GM20431 (cell line): ENCODE measurements at regions not wholly inside any gene's neighbourhood (a gene's known extent, or its start where the extent isn't known, plus 50 kb on each side); places are given as distances from the start of the nearest gene placed in this dataset.

Experiments used
- in situ Hi-C: fragments of 300-500 bp; cut with MseI, MboI; formaldehyde crosslinking; loops from one replicate; pipeline ENCODE4 v1.15.0; 2020; ENCODE audit warnings: low sequenced_read_pairs; ENCODE audit not compliant: unreplicated experiment

- in situ Hi-C loops = no loop called here
Measured at GRCh38 chr2:144877893-144878292, 358.0 kb upstream of the ZEB2 start.

DNA sequence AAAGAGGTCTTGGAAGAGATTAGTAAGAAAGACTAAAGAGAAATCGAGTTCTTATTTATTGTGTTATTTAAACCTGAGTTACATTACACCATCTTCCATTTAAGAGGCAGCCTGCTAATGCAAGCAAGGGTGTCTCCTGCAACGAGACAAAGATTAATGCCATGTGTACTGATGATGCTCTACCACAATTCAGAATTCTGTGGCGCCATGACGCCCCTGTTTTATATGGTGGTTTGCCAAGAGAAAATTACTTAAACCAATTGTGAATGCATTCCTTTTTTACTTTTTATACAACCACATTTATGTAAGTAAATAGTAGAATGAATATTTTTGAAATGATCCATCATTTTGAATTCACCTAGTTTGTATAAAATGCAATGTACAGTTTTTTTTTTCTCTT is 356.1 kb upstream of the ZEB2 start:
- in situ Hi-C loops = no loop called here

DNA sequence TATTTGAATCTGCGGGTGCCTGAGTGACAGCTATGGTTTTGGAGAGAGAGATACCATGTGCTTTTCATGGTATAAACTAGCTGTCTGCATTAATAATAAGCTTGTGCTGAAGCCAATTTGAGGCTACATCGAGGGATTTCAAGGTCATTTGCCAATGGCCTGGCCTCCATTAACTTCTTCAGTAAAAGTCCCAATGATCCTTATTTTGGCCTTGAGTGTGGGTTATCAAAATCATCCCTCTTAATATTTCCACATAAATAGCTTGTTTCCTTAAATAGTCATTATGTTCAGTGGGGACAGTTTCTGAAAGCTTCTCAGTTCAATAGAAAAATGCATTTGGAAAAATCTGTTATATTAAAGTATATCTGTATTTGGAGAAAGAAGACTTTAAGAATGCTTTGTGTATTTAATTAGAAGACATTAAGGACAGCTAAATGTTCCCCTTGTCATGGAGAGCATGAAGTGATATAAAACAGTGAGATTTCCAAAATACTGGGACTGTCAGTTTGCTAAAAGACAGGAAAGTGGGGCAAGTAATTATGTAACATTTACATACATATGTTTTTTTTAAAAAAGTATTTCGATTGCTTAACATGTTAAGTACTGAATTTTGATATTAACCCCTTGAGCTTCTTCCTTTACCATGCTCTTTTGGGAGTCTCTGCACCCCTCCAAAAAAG is 355.5 kb upstream of the ZEB2 start:
- in situ Hi-C loops = no loop called here

- in situ Hi-C loops = no loop called here
Measured at GRCh38 chr2:144865670-144866069, 345.8 kb upstream of the ZEB2 start.

- in situ Hi-C loops = no loop called here
Measured at GRCh38 chr2:144859716-144860115, 339.8 kb upstream of the ZEB2 start.

- in situ Hi-C loops = no loop called here
Measured at GRCh38 chr2:144858211-144858610, 338.3 kb upstream of the ZEB2 start.

DNA sequence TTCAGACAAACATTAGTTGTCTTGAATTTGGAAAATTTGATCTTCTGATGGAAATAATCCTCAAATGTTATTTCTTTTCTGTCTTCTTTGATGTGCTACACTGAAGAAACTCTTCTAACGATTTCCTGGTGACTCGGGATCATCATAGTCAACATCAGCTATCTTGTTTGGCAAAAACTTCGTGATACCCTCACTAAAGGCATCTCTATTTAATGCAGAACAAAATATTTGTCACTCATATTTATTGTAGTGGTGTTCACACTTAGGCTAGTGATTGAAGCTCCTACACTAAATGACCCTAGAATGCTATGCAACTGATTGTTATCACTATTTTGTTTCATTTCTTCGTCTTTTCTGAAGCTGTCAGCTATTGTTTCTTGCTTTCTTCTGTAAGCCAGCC is 334.7 kb upstream of the ZEB2 start:
- in situ Hi-C loops = no loop called here

GRCh38 chr2:144849612-144850011 is 329.7 kb upstream of the ZEB2 start:
- in situ Hi-C loops = no loop called here

- in situ Hi-C loops = no loop called here
Measured at GRCh38 chr2:144848423-144848822, 328.5 kb upstream of the ZEB2 start.

DNA sequence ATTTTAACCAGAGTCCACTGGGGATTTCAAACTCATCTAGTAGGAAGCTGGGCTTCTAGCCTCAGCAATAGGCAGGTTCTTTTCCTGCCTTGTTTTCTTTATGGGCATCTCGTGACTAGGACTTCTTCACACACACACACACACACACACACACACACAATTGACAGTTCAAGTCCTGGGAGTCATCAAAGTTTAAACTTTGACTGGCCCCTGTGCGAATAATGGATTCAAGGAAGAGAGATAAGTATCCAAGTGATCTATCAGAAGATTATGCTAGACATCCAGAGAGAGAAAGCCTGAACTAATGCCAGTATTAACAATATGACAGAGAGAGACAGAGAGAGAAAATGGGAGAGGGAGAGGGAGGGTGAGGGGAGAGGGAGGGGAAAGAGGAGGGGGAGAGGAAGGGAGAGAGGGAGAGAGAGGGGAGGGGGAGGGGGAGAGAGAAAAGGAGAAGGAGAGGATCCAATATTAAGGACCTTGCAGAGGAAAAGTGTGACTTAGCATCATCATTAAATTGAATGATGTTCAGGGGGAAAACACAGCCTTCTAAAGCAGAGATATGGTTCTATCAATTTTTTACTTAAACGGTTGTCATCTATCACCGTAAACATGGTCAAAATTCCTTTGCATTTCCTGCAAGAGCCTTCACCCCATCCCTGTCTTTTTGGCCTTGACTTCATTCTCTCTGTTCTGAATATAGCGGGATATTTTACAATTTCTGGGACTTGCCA is 327.6 kb upstream of the ZEB2 start:
- in situ Hi-C loops = no loop called here

GRCh38 chr2:144836635-144837350 is 316.9 kb upstream of the ZEB2 start:
- in situ Hi-C loops = no loop called here

- in situ Hi-C loops = no loop called here
Measured at GRCh38 chr2:144835634-144836350, 315.9 kb upstream of the ZEB2 start.

DNA sequence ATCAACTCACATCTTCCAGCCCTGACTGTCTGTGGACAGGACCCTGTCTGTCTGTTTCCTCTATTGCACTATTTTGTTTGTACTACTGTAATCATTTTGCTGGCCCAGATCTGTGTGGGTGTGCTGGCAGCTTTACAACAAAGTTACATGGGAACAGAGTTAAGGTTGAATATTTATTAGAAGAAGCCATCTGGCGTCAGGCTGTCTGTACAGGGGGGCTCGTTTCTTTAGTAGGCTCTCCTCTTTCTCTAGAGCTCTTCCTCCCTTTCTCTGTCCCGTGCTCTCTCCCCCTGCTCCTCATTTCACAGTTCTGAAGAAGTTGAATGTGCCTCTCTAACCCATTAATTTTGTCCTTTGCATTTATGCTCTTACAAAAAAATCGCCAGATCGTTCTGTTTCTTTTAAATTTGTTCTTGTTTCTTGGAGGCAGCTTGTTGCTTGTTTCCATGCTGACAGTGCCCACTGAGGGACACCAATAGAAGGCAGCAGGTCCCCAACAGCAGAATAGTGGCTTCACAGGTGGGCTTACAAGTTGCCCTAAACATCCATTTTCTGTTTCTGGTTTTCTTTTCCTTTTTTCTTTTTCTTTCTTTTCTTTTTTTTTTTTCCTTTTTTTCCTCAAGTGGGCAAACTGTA is 315.2 kb upstream of the ZEB2 start:
- in situ Hi-C loops = no loop called here

- in situ Hi-C loops = no loop called here
Measured at GRCh38 chr2:144834363-144834762, 314.4 kb upstream of the ZEB2 start.

GRCh38 chr2:144833075-144833637 is 313.2 kb upstream of the ZEB2 start:
- in situ Hi-C loops = no loop called here

- in situ Hi-C loops = no loop called here
Measured at GRCh38 chr2:144832048-144832447, 312.1 kb upstream of the ZEB2 start.

GRCh38 chr2:144830543-144830942 is 310.6 kb upstream of the ZEB2 start:
- in situ Hi-C loops = no loop called here

DNA sequence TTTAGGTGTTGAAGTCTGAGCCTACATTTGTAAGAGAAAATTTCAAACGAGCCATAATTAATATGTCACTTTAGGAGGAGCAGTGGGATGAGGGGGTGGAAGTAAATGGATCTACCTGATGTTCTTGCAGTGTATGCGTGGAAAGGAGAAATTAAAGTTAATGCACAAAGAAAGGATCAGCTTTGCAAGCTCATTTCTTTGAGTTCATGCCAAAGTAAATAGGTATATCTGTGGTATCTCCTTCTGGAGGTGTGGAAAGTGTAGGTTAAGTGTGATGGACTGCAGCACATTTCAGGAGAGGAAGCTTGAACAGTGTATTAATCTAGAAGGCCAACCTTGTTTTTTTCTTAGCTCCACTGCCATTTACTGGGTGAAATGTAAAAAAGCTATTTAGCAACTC is 307.5 kb upstream of the ZEB2 start:
- in situ Hi-C loops = no loop called here

- in situ Hi-C loops = no loop called here
Measured at GRCh38 chr2:144826105-144826504, 306.2 kb upstream of the ZEB2 start.
